HG03378 (cell line): ENCODE measurements at regions not wholly inside any gene's neighbourhood (a gene's known extent, or its start where the extent isn't known, plus 50 kb on each side); places are given as distances from the start of the nearest gene placed in this dataset.

Source experiments
- ATAC-seq: cut with Tn5 transposase; IDR thresholded peaks from one replicate; pipeline ENCODE4 v1.9.1; 2021; ENCODE audit warnings: mild to moderate bottlenecking, moderate library complexity; ENCODE audit not compliant: unreplicated experiment

GRCh38 chr3:132772252-132772651 is 50.0 kb upstream of the NPHP3 start:
- no peak for ATAC-seq
